ENCODE measurements at regions not wholly inside any gene's neighbourhood (a gene's known extent, or its start where the extent isn't known, plus 50 kb on each side); places are given as distances from the start of the nearest gene placed in this dataset.

DNA sequence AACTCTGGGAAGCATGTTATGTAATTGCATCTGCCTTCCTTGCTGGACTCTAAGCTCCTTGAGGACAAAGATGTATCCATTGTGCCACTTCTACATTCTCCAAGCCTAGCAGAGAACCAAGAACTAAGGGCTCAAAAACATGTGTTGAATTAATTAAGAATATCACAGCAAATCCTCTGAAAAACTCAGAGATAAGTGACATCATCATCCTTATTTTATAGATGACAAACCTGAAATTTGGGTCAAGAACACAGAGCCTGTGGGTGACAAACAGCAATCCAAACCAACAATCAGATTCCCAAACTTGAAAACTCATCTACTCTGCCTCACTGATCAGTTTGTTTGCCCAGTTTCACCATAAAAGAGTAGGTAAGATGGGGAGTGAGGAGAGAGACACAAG, 503.6 kb upstream of the LRRN3 start:
- H4K20me1 ChIP-seq (ENCODE audit: control insufficient read depth, insufficient read depth, low read depth, low read length), result no peaks in the 10 kb centered on the region
- TF ChIP-seq, protein P1, sequence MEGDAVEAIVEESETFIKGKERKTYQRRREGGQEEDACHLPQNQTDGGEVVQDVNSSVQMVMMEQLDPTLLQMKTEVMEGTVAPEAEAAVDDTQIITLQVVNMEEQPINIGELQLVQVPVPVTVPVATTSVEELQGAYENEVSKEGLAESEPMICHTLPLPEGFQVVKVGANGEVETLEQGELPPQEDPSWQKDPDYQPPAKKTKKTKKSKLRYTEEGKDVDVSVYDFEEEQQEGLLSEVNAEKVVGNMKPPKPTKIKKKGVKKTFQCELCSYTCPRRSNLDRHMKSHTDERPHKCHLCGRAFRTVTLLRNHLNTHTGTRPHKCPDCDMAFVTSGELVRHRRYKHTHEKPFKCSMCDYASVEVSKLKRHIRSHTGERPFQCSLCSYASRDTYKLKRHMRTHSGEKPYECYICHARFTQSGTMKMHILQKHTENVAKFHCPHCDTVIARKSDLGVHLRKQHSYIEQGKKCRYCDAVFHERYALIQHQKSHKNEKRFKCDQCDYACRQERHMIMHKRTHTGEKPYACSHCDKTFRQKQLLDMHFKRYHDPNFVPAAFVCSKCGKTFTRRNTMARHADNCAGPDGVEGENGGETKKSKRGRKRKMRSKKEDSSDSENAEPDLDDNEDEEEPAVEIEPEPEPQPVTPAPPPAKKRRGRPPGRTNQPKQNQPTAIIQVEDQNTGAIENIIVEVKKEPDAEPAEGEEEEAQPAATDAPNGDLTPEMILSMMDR (IDR thresholded peaks at IDR 0.05; ENCODE audit: low read depth, low read length, poor library complexity, severe bottlenecking), result no peak
- TF ChIP-seq EZH2phosphoT487 (IDR thresholded peaks at IDR 0.05; ENCODE audit: borderline replicate concordance, low read length), result no peak
- no peak overlapping the region for H3K4me3 ChIP-seq (ENCODE audit: low read length)
- H3K79me2 ChIP-seq (ENCODE audit: control insufficient read depth, low read length), result no peaks in the 10 kb centered on the region
- H3K9me3 ChIP-seq (ENCODE audit: control insufficient read depth, insufficient read depth, low read length), result no peaks in the 10 kb centered on the region
- no peaks in the 10 kb centered on the region for H3K4me1 ChIP-seq (ENCODE audit: control insufficient read depth, low read length)
- no peaks in the 10 kb centered on the region for H3F3A ChIP-seq (ENCODE audit: control insufficient read depth, insufficient read depth)
- H3K27ac ChIP-seq (ENCODE audit: low read depth, low read length), result no peak overlapping the region
- H3K27me3 ChIP-seq (ENCODE audit: control insufficient read depth, low read length), result no peaks in the 10 kb centered on the region
- H3K9me2 ChIP-seq (replicated peaks; ENCODE audit: control insufficient read depth, low read length), result no peaks in the 10 kb centered on the region
- H3K4me2 ChIP-seq (ENCODE audit: low read length), result no peak overlapping the region
- H3K36me3 ChIP-seq (ENCODE audit: control insufficient read depth, low read length), result no peaks in the 10 kb centered on the region

DNA sequence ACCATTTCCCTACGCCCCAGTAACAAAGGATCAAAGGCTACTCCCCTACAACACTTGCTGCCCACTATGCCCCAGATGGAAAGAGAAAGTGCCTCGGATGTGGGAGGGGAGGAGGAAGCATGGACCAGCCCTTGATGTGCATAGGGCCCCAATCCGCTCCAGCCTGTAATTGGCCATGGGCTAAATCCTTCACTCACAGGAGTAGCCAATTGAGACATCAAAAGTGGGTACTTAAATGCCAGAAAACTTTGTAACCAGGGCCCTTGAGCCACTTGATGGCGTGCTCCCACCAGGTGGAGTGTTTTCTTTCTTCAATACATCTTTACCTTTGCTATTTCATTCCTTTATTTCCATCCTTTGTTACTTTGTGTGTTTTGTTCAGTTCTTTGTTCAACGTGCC, 500.5 kb upstream of the LRRN3 start:
- H3F3A ChIP-seq (ENCODE audit: control insufficient read depth, insufficient read depth), result no peaks in the 10 kb centered on the region
- no peaks in the 10 kb centered on the region for H4K20me1 ChIP-seq (ENCODE audit: control insufficient read depth, insufficient read depth, low read depth, low read length)
- H3K36me3 ChIP-seq (ENCODE audit: control insufficient read depth, low read length), result no peaks in the 10 kb centered on the region
- no peak overlapping the region for H3K4me2 ChIP-seq (ENCODE audit: low read length)
- no peaks in the 10 kb centered on the region for H3K9me3 ChIP-seq (ENCODE audit: control insufficient read depth, insufficient read depth, low read length)
- H3K4me3 ChIP-seq (ENCODE audit: low read length), result no peak overlapping the region
- H3K9me2 ChIP-seq (replicated peaks; ENCODE audit: control insufficient read depth, low read length), result no peaks in the 10 kb centered on the region
- no peaks in the 10 kb centered on the region for H3K27me3 ChIP-seq (ENCODE audit: control insufficient read depth, low read length)
- no peak overlapping the region for H3K27ac ChIP-seq (ENCODE audit: low read depth, low read length)
- H3K4me1 ChIP-seq (ENCODE audit: control insufficient read depth, low read length), result no peaks in the 10 kb centered on the region
- TF ChIP-seq EZH2phosphoT487 (IDR thresholded peaks at IDR 0.05; ENCODE audit: borderline replicate concordance, low read length), result no peak
- TF ChIP-seq, protein P1 (IDR thresholded peaks at IDR 0.05; ENCODE audit: low read depth, low read length, poor library complexity, severe bottlenecking), result no peak
- H3K79me2 ChIP-seq (ENCODE audit: control insufficient read depth, low read length), result no peaks in the 10 kb centered on the region

DNA sequence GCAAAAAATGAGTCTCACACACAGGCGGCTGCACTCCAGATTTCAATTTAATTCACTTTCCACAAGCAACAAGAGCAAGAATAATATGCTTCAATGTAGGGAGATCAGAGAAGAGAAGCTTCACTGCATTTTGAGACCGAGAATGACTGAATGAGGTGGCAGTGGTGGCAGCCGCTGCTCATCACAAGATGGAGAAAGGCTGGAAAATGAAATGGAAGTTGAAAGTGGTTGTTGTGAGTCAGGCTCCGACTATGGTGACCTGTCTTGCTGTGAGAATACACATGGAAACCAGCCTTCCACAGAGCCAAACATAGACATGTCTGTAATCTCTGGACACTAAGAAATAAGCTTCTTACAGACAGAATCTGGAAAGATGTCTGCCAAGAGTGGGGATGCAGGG, 499.6 kb upstream of the LRRN3 start:
- no peaks in the 10 kb centered on the region for H3K79me2 ChIP-seq (ENCODE audit: control insufficient read depth, low read length)
- H3F3A ChIP-seq (ENCODE audit: control insufficient read depth, insufficient read depth), result no peaks in the 10 kb centered on the region
- H3K27me3 ChIP-seq (ENCODE audit: control insufficient read depth, low read length), result no peaks in the 10 kb centered on the region
- H3K9me3 ChIP-seq (ENCODE audit: control insufficient read depth, insufficient read depth, low read length), result no peaks in the 10 kb centered on the region
- no peak overlapping the region for H3K27ac ChIP-seq (ENCODE audit: low read depth, low read length)
- no peaks in the 10 kb centered on the region for H3K36me3 ChIP-seq (ENCODE audit: control insufficient read depth, low read length)
- no peaks in the 10 kb centered on the region for H3K9me2 ChIP-seq (replicated peaks; ENCODE audit: control insufficient read depth, low read length)
- no peak overlapping the region for H3K4me3 ChIP-seq (ENCODE audit: low read length)
- no peaks in the 10 kb centered on the region for H4K20me1 ChIP-seq (ENCODE audit: control insufficient read depth, insufficient read depth, low read depth, low read length)
- TF ChIP-seq, protein P1 (IDR thresholded peaks at IDR 0.05; ENCODE audit: low read depth, low read length, poor library complexity, severe bottlenecking), result no peak
- TF ChIP-seq EZH2phosphoT487 (IDR thresholded peaks at IDR 0.05; ENCODE audit: borderline replicate concordance, low read length), result no peak
- no peaks in the 10 kb centered on the region for H3K4me1 ChIP-seq (ENCODE audit: control insufficient read depth, low read length)
- no peak overlapping the region for H3K4me2 ChIP-seq (ENCODE audit: low read length)

DNA sequence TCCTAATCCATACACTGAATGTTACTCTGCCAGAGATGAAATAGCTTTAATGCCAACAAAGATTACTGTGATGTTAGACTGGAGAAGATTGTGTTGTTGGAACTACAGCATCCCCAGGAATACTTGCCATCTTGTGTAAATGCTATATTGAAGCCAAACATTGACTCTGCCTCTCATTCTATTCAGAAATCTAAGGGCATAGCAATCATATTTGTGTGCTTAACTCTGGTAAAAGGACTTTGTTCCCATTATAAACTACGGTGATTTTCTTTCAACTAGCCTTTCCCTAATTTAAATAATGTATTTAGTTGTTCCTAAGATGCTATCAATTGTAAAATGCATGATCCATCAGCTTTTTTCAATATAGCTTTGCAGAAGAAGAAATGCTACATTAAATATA, 498.4 kb upstream of the LRRN3 start:
- Histone ChIP-seq H3K27me3 (ENCODE audit: control insufficient read depth, low read length) (no peaks in the 10 kb centered on the region), H3K4me1 (ENCODE audit: control insufficient read depth, low read length) (no peaks in the 10 kb centered on the region), H3K9me2 (replicated peaks; ENCODE audit: control insufficient read depth, low read length) (no peaks in the 10 kb centered on the region), H3K4me2 (ENCODE audit: low read length) (no peak overlapping the region), H3K27ac (ENCODE audit: low read depth, low read length) (no peak overlapping the region), H4K20me1 (ENCODE audit: control insufficient read depth, insufficient read depth, low read depth, low read length) (no peaks in the 10 kb centered on the region), H3K36me3 (ENCODE audit: control insufficient read depth, low read length) (no peaks in the 10 kb centered on the region), H3K4me3 (ENCODE audit: low read length) (no peak overlapping the region), H3K79me2 (ENCODE audit: control insufficient read depth, low read length) (no peaks in the 10 kb centered on the region), H3K9me3 (ENCODE audit: control insufficient read depth, insufficient read depth, low read length) (no peaks in the 10 kb centered on the region), H3F3A (ENCODE audit: control insufficient read depth, insufficient read depth) (no peaks in the 10 kb centered on the region)
- no peak for TF ChIP-seq EZH2phosphoT487 (IDR thresholded peaks at IDR 0.05; ENCODE audit: borderline replicate concordance, low read length)
- TF ChIP-seq, protein P1 (IDR thresholded peaks at IDR 0.05; ENCODE audit: low read depth, low read length, poor library complexity, severe bottlenecking), result no peak
